Panc1 (cell line): ENCODE measurements at regions not wholly inside any gene's neighbourhood (a gene's known extent, or its start where the extent isn't known, plus 50 kb on each side); places are given as distances from the start of the nearest gene placed in this dataset.

Source experiments
- POLR2AphosphoS5 ChIP-seq: IDR thresholded peaks from 2 replicates; pipeline ENCODE4 v1.6.1; 2012; ENCODE audit warnings: mild to moderate bottlenecking, low read depth, low read length, moderate library complexity
- SIN3A ChIP-seq: IDR thresholded peaks from 2 replicates; pipeline ENCODE4 v1.6.1; 2012; ENCODE audit warnings: low read depth, mild to moderate bottlenecking, low read length, moderate library complexity, borderline replicate concordance; ENCODE audit not compliant: insufficient read depth
- TCF7L2 ChIP-seq: IDR thresholded peaks from 2 replicates; pipeline ENCODE4 v1.6.1; 2011; ENCODE audit warnings: mild to moderate bottlenecking, low read depth, low read length, inconsistent platforms
- TF ChIP-seq, protein P1 (sequence below): fragments of 450-650 bp; IDR thresholded peaks from 2 replicates; pipeline ENCODE4 v1.5.1; 2017; ENCODE audit warnings: mild to moderate bottlenecking
- TF ChIP-seq, protein P2 (sequence below), 2 experiments: IDR thresholded peaks; 2 replicates each; pipeline ENCODE4 v1.6.1; 2011 to 2012; ENCODE audit warnings: low read depth in 2 of 2, control low read depth in 1 of 2, low read length in 1 of 2, mild to moderate bottlenecking in 1 of 2, moderate library complexity in 1 of 2; ENCODE audit not compliant: insufficient read depth in 1 of 2

DNA sequence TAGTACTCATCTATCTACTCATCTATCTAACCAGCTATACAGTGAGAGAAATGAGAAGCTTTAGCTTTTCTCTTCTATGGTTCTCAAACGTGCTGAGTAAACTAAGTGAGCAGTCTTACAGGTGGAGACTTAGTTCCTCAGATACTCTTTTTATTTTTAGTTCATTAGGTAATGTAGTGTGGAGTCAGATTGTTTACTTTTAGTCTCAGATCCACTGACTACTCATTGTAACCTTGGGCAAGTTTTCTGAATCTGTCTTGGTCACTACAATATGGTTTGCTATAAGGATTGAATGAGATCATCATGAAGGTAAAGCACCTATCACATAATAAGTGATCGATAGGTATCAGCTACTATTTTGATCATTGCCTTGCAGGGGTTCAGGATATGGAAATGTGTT lies 160.1 kb downstream of the RAB38 start:
- TF ChIP-seq, protein P1, sequence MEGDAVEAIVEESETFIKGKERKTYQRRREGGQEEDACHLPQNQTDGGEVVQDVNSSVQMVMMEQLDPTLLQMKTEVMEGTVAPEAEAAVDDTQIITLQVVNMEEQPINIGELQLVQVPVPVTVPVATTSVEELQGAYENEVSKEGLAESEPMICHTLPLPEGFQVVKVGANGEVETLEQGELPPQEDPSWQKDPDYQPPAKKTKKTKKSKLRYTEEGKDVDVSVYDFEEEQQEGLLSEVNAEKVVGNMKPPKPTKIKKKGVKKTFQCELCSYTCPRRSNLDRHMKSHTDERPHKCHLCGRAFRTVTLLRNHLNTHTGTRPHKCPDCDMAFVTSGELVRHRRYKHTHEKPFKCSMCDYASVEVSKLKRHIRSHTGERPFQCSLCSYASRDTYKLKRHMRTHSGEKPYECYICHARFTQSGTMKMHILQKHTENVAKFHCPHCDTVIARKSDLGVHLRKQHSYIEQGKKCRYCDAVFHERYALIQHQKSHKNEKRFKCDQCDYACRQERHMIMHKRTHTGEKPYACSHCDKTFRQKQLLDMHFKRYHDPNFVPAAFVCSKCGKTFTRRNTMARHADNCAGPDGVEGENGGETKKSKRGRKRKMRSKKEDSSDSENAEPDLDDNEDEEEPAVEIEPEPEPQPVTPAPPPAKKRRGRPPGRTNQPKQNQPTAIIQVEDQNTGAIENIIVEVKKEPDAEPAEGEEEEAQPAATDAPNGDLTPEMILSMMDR, result no peak
- TF ChIP-seq POLR2AphosphoS5 (no peak), TCF7L2 (no peak), SIN3A (no peak)
- TF ChIP-seq, protein P2, sequence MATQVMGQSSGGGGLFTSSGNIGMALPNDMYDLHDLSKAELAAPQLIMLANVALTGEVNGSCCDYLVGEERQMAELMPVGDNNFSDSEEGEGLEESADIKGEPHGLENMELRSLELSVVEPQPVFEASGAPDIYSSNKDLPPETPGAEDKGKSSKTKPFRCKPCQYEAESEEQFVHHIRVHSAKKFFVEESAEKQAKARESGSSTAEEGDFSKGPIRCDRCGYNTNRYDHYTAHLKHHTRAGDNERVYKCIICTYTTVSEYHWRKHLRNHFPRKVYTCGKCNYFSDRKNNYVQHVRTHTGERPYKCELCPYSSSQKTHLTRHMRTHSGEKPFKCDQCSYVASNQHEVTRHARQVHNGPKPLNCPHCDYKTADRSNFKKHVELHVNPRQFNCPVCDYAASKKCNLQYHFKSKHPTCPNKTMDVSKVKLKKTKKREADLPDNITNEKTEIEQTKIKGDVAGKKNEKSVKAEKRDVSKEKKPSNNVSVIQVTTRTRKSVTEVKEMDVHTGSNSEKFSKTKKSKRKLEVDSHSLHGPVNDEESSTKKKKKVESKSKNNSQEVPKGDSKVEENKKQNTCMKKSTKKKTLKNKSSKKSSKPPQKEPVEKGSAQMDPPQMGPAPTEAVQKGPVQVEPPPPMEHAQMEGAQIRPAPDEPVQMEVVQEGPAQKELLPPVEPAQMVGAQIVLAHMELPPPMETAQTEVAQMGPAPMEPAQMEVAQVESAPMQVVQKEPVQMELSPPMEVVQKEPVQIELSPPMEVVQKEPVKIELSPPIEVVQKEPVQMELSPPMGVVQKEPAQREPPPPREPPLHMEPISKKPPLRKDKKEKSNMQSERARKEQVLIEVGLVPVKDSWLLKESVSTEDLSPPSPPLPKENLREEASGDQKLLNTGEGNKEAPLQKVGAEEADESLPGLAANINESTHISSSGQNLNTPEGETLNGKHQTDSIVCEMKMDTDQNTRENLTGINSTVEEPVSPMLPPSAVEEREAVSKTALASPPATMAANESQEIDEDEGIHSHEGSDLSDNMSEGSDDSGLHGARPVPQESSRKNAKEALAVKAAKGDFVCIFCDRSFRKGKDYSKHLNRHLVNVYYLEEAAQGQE (IDR thresholded peaks at IDR 0.05; ENCODE audit: insufficient read depth in 1 of 2, low read depth in 2 of 2, low read length in 1 of 2), result no peak
